GM19452 (cell line): ENCODE measurements at regions not wholly inside any gene's neighbourhood (a gene's known extent, or its start where the extent isn't known, plus 50 kb on each side); places are given as distances from the start of the nearest gene placed in this dataset.

Experiments used
- ATAC-seq: cut with Tn5 transposase; IDR thresholded peaks from one replicate; pipeline ENCODE4 v1.9.1; 2021; ENCODE audit not compliant: unreplicated experiment

DNA sequence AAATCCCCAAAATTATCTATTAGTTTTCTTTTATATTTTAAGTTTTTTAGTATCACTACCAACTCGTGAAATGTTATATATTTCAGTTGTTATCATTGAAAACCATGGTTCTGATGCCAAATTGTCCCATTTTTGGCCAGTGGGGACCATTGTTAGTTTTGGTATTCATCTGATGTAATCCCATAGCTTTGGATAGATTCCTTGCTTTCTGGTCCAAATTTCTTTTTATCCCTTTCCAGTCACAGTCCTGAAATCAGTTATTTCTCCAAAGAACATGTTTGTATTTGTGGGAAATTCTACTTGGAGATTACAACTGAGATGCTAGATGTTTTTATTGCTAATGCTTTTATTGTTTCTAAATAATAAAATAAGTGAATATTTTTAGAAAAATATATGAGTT lies 976.8 kb upstream of the CRIM1 start:
- ATAC-seq, result no peak

DNA sequence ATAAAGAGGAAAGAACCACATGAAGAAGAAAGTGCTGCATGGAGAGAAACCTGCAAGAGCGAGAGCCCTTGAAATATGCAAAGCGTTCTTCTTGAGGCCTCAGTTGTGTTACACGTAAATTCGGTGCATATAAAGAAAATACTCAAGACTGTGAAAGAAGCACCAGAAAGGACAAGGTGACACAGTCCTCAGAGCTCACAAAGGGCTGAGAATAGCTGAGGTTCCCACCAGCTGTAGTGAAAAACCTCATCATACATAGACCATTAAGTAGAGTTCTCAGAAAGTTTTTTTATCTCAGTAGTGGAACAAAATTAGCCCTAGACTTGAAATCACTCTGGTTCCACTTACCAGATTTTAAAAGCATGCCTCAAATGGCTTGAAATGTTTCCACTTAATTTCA lies 980.7 kb upstream of the CRIM1 start:
- ATAC-seq, result no peak

DNA sequence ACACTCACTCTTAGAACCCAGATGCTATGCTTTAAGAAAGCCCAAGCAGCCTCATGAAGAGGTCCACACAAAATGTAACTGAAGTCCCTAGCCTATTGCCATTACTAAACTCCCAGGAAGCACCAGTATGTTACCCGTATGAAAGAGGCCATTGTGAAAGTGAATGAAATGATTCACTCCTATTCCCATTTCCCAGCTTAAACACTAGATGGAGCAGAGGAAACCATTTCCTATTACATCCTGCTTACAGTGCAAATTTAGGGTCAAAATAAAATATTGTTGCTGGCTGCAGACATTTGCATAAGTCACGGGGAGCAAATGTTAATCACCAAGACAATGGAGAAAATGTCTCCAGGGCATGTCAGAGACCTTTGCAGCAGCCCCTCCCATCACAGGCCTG lies 989.7 kb upstream of the CRIM1 start:
- no peak for ATAC-seq

DNA sequence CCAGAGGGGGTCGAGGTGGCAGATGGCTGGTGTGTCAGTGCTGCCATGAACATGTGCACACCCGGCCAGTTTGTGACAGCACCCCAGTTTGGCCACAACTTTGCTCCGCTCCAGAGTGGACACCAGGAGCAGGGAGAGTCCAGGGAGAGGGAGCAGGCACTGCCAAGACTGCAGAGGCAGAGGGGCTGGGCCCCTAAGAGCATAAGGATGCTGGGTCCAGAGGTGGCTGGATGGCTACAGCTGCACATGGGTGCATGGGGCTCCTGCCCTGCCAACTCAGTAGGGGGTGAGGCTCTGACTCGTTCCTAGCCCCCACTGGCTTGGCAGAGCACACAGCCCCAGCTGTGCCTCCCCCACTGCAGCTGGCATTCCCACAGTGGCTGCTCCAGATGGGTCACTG lies 999.2 kb upstream of the CRIM1 start:
- ATAC-seq, result no peak

DNA sequence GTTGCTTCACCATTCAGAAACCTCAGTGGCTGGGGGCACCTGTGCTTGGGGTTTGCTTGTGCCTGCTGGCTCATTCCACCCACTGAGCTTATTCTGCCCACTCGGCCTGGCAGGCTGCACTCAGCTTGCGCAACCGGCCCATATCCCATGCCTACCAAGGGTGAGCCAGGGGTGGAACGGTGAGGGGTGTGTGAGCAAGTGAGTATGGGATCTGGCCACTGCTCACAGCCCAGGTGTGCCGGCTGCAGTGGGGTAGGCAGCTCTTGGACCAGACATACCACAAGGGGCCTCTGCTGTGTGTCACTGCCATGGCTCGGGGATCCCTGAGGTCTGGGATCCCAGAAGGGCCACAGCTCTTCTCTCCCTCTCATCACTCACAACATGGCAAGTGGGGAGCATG lies 1000.5 kb upstream of the CRIM1 start:
- no peak for ATAC-seq

DNA sequence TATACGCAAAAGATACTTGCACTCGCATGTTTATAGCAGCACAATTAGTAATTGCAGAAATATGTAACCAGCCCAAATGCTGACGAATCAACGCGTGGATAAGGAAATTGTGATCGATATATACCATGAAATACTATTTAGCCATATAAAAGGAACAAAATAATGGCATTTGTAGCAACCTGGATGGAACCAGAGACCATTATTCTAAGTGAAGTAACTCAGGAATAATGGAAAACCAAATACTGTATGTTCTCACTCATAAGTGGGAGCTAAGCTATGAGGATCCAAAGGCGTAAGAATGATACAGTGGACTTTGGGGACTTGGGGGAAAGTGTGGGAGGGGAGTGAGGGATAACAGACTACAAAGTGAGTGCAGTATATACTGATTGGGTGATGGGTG lies 1008.0 kb upstream of the CRIM1 start:
- no peak for ATAC-seq

DNA sequence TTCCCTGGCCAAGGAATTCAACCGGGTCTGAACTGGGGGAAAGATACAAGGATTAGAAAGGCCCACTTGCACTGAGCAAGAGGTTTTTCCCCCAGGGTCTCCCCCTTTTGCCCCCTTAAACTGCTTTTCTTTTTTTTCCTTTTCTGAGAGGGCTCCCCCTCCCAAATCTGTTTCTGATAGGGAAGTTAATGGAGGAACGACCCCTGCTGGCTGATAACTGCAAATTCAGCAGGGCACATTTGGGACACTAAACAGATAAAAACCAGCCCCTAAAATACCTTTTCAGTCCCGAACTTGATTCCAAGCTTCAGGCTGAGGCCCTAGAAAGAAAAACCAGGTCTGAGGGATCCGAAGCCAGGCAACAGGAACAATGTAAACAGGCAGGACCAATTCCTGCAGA lies 1012.4 kb upstream of the CRIM1 start:
- ATAC-seq, result no peak

DNA sequence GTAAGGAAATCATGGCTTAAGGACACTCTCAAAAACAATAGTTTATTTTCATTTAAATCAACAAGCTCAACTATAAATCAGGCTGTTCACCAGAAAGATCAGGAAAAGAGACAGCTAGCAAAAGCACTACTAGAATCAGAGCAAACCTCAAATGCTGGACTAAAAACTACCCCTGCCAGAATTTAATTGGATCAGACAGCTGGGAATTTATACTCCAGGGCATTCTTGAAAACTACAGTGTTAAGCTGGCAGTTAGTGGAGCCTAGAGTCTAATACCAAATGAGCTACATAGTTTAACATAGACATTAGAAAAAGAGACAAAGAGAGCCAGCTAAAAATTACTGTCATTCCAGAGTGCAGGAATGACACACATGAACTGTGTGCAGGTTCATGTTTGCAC lies 1016.4 kb upstream of the CRIM1 start:
- no peak for ATAC-seq

DNA sequence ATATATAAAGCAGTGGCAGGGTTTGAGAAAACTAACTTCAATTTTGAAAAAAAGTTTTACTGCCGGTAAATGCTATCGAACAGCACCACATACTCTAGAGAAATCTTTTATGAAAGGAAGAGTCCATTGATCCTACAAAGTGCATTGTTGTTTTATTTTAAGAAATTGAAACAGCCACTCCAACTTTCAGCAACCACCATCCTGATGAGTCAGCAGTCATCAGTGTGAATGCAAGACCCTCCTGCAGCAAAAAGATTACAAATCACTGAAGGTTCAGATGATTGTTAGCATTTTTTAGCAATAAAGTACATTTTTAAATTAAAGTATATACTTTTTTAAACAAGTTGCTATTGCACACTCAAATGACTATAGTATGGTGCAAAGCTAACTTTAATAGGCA lies 1017.7 kb upstream of the CRIM1 start:
- no peak for ATAC-seq

DNA sequence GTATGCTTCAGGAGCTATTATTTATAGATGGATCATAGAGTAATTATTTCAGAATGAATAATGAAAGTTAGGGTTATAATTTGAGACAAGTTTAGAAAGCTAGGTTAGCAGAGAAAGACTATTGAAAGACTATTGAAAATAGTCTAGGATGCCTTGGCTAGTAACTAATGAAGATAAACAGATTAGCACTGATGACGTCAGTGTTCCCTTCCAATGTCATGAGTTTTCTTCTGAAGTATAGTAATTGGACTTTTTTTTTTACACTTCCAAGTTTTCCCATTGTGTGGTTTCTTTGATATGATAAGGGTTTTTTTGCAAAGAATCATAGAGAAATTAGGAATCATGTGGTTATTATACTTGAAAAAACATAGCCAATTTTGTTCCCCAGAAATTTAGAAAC lies 1041.5 kb upstream of the CRIM1 start:
- ATAC-seq, result no peak

DNA sequence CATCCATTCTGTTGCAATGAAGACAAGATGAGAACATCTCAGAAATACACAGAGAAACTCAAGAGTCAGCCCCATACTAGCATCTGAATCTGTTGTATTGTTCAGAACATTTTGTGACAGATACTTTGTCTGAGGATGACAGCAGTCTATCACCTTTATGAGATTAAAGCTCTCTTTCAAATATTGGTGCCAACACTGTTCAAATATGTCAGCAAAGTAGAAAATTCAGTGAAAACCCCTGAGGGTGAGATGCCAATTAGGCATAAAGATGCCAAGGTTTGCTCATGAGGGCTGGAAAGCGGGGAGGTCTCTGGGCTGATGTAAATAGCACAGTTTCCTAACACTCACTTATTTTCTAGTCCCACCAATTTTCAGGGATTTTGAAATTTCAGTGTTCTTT lies 1054.2 kb upstream of the CRIM1 start:
- ATAC-seq, result no peak

DNA sequence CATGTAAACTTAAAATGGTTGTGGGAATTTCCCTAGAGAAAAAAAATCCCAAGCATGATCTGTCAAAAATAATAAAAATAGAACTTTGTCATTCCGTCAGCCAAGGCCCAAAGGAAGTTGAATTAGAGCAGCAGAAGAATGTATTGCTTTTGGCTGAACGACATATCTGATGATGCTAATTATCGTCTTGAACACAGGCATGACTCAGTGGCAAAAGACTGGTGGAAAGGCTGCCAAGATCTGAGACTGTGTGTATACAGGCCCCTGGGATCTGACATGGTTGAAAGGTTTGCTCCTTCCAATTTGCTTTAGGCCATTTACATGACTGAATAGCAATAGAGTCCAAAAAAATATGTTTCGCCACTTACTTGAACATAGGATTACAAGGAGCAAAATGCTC lies 1057.1 kb upstream of the CRIM1 start:
- no peak for ATAC-seq

DNA sequence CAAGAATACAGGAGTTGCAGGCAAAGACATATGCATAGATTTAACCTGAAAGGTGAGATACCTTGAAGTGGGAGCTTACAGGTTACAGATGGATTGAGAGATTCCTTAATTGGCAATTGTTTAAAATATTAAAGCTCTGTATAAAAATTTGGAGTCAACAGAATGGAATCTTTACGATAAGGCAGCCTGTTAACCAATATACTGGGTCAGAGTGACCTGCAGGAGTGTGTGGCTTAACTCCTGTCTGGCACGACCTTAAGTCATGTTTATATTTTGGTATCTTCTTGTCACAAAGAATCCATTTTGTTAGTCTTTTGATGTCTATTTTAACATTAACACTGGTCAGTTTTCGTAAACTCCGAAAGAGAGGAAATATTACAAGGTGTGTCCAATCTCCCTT lies 1058.2 kb upstream of the CRIM1 start:
- ATAC-seq, result no peak

DNA sequence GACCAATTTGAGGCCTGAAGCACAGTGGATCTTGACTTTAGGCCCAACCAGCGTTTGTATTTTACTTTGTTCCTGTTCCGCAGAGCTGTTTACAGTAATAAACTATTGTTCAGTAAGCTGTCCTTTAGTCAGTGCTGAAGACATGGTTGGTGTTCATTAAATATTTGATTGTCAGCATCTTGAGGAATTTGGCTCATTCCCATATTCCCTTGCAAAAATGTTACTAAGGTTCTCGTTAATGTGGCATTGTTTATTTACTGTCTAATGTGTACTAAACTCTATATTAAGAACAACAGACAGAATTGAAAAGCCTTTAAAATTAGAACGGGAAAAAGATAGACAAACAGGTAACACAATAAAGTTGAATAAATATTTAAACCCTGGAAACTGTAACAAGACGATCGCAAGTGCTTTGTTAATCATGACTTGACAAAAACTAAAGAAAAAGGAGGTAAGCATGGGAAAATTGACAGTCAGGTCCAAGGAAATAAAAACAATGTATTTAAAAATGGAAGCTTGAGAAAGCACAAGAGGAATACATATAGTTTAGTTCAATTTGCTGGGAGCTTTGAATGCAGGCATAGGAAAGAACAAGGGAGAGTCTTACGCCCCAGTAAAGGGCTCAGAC lies 1060.8 kb upstream of the CRIM1 start:
- ATAC-seq, result no peak

DNA sequence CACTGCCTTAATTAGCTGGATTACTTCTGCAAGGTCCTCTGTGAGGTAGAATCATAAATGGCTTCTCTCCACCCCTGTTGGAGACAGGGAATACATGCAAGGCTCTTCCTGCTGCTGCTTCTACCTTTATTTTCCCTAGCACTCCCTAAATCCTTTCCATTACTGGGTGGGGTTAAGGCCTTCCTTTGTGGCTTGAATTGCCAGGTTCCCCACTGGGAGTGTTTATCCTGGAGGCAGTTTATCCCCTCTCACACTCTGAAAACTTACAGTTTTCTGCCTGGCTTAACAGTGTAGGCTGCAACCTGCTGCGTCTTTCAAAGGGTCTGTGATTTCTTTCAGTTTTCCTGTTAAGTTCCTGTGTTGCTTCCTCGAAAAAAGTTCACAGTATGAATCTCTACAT lies 1062.3 kb upstream of the CRIM1 start:
- no peak for ATAC-seq

DNA sequence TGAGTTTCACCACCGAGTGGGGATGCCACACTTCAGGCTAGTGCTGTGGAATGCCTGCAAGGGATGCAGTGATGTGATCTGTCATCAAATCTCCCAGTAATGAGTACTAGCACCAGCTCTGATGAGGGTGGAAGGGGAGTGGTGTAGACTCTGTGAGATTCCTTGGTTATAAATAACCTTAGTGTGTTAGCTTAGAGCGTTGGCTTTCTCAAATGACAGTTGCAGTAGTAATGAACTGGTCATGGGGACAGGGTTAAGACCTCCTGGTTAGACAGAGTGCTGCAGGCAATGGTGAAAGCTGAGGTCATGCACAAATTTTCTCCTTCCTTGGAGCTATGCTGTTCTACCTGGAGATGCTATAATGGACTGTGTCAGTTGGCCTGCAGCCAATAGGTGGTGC lies 1063.4 kb upstream of the CRIM1 start:
- ATAC-seq, result no peak

DNA sequence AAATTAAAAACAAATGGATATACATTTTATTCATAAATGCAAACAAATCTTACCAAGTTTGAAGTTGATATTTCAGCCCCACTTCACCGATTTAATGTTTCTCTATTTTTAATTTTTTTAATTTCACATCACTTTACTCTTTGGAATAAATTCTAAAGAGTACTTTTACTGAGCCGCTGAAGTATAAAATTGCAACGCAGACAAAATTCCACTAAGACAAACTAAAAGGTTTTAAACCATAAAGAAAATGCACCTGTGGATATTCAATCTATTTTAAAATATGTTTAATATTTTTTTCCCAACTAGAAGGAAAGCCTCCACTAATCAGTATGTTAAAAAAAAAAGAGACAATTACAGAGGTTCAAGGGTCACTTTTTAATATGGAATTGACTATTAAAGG lies 1073.9 kb upstream of the CRIM1 start:
- no peak for ATAC-seq

DNA sequence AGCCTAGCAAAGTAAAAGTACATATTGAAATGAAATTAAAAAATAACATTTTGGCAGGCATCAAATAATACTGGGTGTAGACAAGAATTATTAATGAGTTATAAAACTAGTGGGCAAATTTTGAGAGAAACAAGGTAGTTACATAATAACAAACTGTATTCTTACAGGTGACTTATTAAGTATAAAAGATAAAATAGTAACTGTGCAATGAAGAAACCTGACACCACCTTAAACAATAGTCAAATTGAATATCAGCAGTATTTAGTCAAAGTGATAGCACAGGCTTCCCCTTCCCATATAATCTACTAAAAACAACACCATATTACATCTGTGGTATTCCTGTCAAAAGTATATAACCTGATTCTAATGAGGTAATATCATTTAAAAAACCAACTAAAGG lies 1099.8 kb upstream of the CRIM1 start:
- ATAC-seq, result no peak

DNA sequence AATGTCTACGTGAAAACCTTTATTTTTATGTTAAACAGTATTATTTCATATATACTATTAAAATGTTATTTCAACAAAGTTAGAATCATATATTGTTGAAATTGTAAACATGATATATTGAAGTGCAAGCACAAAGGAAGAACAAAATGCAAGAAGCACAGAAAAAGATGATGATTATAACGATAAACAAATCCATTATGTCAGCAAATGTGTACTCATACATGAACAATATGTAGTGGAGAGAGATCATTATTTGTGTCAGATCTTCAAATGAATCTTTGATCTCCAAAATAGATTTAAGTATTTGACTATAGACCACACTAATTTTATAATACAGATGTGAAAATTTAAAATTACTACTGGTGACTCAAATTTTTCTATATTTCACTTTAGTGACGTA lies 1104.4 kb upstream of the CRIM1 start:
- ATAC-seq, result no peak

DNA sequence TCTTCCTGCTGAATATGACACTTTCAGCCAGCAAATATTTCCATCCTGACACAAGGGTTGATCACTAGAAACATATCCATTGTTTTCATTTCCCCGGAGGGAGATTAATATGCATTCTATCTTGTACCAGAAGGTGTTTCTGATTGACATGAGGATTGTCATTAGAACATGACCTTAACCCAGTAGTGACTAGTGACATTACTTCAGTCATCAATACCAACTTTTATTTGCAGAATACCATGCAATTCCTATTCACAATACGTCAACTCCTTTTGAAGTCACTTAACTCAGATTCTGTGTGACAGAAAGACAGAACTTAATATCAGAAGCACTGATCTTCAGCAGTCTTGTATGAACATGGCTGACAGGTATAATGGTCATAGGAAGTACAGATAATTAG lies 1108.9 kb upstream of the CRIM1 start:
- ATAC-seq, result no peak

DNA sequence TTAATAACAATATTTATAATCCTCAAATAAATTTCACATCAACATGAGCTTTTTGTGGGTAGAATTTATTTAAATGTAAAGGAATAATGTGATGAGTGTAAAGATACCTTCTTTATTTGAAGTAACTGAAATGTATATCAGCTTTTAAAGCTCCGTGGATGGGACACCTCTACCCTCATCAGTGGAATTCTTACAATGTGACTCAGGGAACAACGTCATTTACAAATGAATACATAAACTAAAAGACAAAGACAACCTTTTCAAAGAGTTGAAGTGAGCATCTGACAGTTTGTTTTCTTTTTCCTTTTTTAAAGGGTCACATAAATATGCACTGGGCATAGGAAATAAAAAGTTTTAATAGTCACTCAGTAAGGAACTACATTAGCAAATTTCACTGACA lies 1127.0 kb upstream of the CRIM1 start:
- no peak for ATAC-seq

DNA sequence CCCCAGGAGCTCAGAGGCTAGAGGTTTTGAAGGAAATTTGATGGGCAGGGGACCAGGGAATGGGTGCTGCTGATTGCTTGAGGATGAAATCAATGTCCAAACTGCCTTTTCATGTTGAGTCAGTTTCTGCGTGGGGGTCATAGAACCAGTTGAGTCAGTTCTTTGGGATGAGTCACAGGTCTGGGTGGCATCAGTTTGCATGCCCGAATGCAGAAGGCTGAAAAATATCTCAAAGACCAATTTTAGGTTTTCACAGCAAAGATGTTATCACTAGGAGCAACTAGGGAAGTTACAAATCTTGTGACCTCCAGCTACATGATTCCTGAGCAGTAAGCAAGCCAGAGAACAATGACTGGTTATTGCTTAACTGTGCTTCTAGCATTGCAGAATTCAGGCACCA lies 1135.1 kb upstream of the CRIM1 start:
- no peak for ATAC-seq

DNA sequence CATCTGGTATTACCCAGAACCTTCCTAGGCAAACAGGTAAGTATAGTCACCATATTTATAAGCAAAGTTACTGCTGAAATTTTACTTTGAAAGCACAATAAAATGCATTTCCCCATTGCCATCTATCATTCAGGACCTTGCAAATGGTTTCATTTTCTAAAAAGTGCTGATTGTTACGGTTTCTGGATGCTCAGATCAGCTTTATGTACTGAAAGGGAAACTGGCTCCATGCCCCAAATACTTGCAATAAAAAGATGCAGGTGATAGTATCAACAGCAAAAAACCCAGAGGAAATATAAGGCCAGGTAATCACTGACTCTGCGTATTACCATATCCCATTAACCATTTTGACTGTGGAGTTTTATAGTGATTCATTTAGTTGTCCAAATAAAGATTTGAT lies 1150.7 kb upstream of the CRIM1 start:
- no peak for ATAC-seq

DNA sequence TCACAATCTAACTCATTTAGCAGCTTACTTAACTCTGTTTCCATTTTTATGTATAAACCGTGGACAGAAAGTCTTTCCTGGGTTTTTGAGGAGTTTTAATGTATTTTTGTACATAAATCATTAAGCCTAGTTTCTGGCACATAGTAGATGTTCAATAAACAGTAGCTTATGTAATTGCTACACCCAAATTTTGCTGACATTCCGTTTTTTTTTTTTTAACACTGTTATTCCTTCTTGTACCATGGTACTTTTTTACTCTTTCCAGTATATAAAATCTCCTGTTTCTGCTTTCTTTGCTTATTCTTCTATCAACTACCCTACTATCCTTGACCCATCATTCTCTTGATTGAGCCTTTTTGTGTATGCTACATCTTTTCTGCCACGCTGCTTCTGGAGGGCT lies 1151.3 kb upstream of the CRIM1 start:
- ATAC-seq, result no peak
